HG03558 (cell line): ENCODE measurements at regions not wholly inside any gene's neighbourhood (a gene's known extent, or its start where the extent isn't known, plus 50 kb on each side); places are given as distances from the start of the nearest gene placed in this dataset.
"Not testable (repeated sequence)": the region's sequence is repeated elsewhere in the genome, so short reads cannot be mapped to it uniquely, and the experiment has no call there.

ENCODE experiments used
- ATAC-seq: cut with Tn5 transposase; IDR thresholded peaks from one replicate; pipeline ENCODE4 v1.9.1; 2021; ENCODE audit warnings: moderate number of reproducible peaks; ENCODE audit not compliant: unreplicated experiment; ENCODE audit errors: extremely low read depth

DNA sequence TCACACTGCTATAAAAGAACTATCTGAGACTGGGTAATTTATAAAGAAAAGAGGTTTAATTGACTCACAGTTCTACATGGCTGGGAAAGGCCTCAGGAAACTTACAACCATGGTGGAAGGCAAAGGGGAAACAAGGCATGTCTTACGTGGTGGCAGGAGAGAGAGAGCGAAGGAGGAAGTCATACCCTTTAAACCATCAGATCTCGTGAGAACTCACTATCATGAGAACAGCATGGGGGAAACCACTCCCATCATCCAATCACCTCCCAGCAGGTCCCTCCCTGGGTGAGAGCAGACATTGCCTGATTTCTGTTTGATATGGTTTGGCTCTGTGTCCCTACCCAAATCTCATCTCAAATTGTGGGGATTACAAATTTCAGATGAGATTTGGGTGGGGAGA, 86.9 kb upstream of the CTDP1 start:
- not testable (repeated sequence) for ATAC-seq

- ATAC-seq = no peak
These were observed 83.7 kb upstream of the CTDP1 start for GRCh38 chr18:79595876-79596374.

DNA sequence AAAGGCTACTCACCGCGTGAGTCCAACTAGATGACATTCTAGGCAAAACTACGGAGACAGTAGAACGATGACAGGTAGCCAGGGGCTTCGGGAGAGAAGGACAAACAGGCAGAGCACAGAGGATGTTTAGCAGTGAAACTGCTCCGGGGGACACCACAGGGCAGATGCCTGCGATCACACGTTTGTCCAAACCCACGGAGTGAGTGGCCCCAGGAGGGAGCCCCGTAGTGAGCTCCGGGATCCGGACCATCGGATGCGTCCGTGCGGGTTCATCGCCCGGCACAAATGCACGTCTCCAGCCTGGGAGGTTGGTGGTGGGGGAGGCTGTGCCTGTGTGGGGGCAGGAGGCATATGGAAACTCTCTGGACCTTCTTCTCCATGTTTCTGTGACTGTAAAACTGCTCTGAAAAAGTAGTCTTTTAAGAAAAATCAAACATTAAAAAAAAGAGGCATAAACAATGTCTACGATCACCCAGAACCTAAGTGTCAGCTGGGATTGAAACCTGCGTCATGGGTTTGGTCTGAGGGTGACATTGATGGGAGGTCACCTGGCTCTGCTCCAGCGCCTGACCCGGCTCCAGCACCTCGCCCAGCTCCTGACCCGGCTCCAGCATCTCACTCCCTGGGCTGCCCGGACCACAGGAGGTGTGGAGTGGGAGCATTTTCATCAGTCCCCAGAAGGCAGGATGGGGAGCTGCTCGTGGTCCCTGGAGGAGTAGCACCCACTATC, 83.0 kb upstream of the CTDP1 start:
- ATAC-seq = no peak

DNA sequence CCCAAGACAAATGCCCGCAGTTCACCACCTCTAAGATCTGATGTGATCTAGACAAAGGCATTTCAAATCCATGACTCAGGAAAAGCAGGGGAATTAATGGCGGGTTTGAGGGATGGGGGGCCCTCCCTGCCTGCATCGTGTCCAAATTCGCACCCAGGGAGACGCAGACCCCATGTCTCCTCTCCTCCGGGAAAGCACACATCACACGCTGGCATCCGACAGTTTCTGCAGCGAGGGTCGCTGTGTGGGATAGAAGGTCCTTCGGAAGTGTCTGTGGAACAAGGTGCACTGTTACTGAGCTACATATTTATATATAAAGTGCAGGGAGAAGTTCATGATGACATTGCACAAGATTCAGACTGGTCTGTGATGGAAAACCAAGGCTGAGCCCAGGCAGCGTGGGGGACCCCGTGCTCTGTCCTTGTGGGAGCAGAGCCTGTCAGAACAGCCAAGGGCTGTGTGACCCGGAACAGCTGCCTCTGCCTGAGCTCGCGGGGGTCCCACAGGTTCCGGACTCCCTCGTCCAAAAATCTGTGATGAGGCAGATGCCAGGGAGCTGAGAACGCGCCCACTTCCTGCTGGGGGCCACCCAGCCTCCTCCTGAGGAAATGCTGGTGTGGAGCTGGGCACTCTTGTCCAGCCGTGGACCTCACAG, 82.3 kb upstream of the CTDP1 start:
- ATAC-seq = no peak

DNA sequence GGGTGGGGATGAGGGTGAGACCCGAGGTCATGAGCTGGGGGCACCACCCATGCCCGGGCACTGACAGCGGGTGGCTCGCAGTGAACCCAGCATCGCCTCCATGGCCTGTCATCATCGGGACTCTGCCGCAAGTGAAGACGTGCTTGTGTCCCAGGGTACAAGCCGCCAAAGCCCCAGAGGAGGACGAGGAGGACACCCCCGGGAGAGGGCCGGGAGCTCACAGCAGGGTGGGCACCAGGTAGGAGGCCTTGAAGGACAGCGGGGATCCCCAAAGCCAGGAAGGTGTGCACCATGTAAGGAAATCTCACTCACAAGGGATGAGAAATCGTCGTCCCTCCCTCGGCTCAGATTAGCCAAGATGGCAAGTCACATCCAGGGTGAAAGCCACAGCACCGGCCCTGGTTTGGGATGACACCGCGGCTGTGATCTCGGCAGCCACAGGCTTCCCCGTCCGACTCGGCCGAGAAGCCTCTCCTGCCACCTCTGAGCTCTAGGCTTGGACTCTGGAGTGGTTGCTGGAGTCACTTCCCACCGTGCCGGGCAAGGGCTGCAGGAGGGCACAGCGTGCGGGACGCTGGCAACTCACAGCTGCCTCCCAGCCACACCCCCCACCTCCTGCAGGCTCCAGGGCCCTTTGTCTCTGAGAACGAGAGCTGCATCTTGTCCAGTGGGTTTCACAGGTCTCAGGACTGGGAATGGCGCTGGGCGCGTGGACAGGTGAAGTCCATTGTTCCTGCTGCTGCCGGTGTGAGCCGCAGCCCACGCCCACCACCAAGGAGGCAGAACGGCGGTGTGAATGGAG, 81.6 kb upstream of the CTDP1 start:
- no peak for ATAC-seq

DNA sequence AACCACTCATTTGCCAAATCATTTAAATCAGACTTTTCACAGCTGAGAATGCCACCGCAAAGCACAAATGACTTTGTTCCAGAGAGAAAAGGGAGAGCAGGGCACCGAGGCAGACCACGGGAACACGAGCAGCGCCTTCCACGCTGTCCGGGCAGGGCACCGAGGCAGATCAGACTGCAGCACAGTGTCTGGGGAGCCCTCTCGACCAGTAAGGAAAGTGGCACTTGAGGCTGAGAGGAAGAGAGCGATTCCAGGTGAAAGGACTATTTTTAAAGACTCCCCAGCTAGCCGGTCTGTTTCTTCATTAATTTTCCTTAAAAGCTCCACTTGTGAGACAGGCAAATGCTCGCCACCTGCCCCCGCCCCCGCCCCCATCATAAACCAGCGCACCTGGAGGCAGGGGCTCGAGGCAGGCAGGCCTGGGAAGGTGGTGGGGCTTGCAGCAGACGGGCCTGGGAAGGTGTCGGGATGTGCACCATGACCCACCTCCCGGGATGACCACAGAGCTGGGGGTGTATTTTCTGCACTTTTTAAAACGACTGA, 80.9 kb upstream of the CTDP1 start:
- ATAC-seq = no peak

DNA sequence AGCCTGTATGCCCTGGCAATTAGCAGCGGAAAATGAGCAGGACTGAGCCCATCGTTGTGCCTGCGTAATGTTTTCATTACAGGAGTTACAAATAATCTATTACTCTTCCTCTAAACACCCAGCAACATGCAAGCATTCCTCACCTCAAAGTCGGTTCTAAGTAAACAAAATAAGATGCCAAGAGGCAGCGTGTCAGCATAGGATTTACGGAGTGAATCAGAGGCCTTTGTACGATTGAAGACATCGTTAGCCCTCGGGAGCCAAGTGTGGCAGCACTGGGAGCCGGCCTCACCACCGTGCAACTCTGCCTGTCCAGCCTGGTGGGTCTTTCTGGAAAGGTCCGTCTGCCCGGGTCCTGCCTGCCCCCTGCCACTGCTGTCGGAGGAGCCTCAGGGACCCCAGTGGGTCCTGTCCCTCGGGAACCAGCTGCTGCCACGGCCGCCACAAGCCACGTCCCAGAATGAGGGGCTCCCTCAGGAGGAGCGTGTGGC, 80.1 kb upstream of the CTDP1 start:
- ATAC-seq = no peak

DNA sequence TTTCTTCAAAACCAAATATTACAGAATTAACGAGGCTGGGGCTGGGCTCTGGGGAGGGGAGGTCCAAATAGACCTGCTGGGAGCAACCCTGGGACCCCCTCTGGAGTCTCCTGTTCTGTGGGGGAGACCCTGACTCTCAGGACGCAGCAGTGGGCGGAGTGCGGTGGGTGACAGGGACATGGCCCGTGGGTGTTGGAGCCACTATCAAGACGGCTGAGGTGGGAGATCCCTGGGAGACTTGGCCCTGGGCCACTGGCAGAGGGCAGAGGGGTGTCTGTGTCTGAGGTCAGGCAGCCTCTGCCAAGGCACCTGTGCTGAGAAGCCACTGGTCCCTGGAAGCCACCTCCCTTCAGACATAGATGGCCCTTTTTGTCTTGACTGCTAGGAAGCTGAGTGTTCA, 79.5 kb upstream of the CTDP1 start:
- ATAC-seq = no peak

- no peak for ATAC-seq
These were observed 79.0 kb upstream of the CTDP1 start for GRCh38 chr18:79600596-79600995.

GRCh38 chr18:79601234-79601633, 78.4 kb upstream of the CTDP1 start:
- ATAC-seq = no peak

GRCh38 chr18:79603321-79604204, 76.0 kb upstream of the CTDP1 start:
- ATAC-seq = no peak

DNA sequence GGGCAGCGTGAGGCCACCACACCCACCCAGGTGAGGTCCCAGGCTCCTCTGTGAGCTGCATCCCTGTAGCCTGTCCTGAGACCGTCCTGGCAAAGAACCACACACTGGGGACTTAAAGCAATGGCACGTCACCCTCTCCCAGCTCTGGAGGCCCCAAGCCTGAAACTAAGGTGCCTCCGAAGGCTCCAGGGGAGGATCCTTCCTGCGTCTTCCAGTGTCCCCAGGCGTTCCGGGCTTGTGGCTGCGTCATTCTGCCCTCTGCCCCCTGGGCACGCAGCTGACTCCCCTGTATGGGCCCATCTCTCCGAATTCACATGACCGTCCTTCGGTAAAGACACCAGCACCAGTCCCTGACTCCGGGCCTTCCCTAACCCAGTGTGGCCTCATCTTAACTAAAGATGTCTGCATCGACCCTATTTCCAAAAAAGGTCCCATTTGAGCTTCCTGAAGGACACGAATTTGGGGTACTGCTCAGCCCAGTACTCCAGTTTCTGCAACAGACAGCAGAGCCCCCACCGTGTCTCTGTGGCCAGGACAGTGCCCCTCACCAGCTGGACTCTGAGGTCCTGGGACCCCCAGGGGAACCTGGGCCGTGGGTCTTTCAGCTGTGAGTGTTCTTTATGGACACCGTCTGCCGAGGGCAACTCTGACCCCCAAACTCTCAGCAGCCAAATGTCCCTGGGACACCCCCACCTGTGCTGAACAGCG, 75.2 kb upstream of the CTDP1 start:
- ATAC-seq = no peak

DNA sequence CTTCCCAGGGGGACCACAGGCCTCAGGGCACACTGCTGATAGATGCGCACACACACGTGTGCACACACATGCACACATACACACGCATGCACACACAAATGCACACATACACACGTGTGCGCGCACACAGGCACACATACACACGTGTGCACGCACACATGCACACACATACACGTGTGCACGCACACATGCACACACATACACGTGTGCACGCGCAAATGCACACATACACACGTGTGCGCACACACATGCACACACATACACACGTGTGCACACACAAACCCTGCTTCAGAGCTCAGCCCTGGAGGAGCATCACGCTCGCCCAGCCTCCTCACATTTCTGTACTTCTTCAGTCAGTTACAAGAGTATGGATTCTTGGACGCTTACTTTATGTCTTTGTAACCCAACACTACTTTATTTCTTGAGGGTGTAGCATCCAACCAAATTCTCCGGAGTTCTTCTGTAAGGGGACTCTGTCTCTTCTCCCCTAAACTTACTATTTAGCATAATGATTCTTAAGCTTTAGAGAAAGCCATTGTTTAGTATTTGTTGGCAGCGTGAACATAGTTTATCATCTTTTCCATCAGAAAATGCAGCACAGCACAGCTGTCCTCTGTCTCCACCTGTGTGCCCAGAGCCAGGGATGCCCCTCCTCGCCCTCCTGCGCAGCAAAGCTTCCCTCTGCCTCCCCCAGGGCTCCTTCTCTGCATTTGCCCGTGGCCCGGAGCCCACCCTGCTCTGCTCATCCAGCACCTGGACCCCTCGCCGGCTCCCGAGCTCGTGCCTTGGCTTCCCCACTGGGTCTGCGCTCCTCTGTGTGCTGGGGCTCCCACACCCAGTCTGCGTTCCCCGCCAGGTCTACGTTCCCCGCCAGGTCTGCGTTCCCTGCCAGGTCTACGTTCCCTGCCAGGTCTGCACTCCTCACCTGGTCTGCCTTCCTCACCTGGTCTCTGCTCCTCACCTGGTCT, 74.4 kb upstream of the CTDP1 start:
- ATAC-seq = no peak

- not testable (repeated sequence) for ATAC-seq
These were observed 73.5 kb upstream of the CTDP1 start for GRCh38 chr18:79606071-79606470.

DNA sequence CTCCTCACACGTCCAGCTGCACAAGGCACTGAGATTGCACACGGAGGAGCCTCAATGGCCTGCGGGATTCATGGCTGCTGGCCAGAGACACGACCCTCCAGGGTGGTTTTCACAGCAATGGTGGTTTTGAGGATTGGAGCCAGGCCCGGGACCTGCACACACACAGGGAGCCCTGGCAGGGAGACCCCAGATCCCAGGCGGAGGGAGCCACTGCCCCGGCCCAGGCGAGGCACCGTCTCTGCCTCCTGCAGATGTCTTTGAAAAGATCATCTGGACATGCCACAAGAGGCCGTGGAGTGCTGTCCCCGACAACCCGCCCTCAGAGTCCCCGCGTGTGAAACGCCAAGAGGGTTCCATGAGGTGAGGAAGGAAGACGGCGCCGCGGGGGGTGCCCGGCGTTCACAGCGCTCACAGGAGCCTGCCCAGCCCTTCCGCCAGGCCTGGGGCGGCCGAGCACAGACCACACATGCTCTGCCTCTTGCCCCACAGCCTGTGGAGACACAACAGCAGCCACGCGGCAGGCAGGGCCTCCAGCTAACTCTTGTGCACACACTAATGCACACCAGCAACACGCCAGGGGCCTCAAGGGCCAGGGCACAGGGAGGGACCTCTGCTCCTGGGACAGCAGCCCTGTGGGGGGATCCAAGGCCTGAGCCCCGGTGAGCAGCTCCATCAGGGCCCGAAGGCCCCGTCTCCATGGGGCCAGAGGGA, 72.8 kb upstream of the CTDP1 start:
- ATAC-seq = no peak

DNA sequence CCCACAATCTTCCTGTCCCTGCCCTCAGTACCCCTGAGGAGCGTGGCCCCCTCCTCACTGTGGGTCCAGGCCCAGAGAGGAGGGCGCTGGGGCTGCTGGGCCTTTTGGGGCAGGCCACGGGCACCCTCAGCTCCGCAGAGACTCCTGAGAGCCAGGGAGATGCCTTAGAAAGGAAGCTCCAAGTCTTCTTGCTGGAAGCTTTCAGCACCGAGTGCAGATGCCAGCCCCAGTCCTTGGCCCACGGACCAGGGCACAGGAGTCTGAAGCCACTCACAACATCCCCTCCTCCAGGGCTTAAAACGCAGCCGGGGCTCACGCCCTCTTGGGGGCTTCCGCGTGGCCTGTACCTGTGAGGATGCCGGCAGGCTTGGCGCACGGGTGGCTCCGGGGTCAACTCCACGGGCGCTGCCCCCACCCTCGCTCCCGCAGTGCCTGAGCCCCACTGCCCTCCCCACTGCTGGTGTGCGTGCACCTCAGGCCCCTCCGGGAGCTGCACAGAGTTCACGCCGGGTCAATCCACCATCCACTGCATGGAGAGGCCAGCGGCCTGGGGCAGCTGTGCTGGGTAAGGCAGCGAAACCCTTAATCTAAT, 72.1 kb upstream of the CTDP1 start:
- no peak for ATAC-seq

DNA sequence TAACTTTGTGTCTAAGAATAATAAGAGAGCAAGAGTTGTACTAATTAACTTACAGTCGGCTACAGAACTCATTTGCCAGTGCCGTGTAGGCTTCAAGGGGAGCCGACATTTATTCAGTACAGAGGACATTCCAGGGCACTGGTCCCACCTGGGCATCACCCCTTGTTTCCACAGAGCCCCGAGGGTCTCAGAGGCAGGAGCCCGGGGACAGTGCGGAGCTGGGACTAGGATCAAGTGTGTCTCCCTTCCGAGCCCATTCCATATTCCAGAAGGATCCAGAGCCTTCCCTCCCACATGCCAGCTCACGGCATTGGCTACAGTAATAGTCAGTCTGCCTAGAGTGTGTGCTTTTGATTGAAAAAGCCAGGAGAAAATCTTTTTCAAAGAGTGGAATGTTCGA, 71.5 kb upstream of the CTDP1 start:
- no peak for ATAC-seq
